Lower lobe of right lung (tissue), 2 donors: ENCODE measurements at regions not wholly inside any gene's neighbourhood (a gene's known extent, or its start where the extent isn't known, plus 50 kb on each side); places are given as distances from the start of the nearest gene placed in this dataset.

Experiments used
- ATAC-seq, 2 donors: fragments of 200-7000 bp; cut with Tn5 transposase; one replicate each; pipeline ENCODE4 v1.9.1; 2020 to 2022; ENCODE audit warnings: mild to moderate bottlenecking in 2 of 2, moderate library complexity in 2 of 2
- DNase-seq: peaks from one replicate; pipeline ENCODE4 v3.0.0-alpha.2; 2020
- H3K27ac ChIP-seq: fragments of 200-600 bp; one replicate; pipeline ENCODE4 v1.8.0; 2022
- H3K27me3 ChIP-seq: fragments of 200-600 bp; one replicate; pipeline ENCODE4 v1.8.0; 2022; ENCODE audit warnings: low read depth
- H3K36me3 ChIP-seq: fragments of 200-600 bp; one replicate; pipeline ENCODE4 v1.8.0; 2022; ENCODE audit warnings: mild to moderate bottlenecking
- H3K4me1 ChIP-seq: fragments of 200-600 bp; one replicate; pipeline ENCODE4 v1.8.0; 2022
- H3K4me3 ChIP-seq: fragments of 200-600 bp; one replicate; pipeline ENCODE4 v1.8.0; 2022; ENCODE audit warnings: mild to moderate bottlenecking
- H3K9me3 ChIP-seq: fragments of 200-600 bp; one replicate; pipeline ENCODE4 v1.8.0; 2022
- CTCF ChIP-seq: fragments of 200-600 bp; IDR thresholded peaks from one replicate; pipeline ENCODE4 v1.8.0; 2022; ENCODE audit warnings: antibody characterized with exemption, mild to moderate bottlenecking
- intact Hi-C: fragments of 100-400 bp; cut with DNase I; formaldehyde crosslinking; loops from one replicate; pipeline ENCODE4 v1.11.0; 2022
- donor health status: DM: no; HTN: yes; CAD: no; lungs with severe emphysema.

- DNase-seq = no peak
- no peaks in the 10 kb centered on the region for H3K36me3 ChIP-seq
- H3K4me3 ChIP-seq = no peak overlapping the region
- H3K27ac ChIP-seq = no peak overlapping the region
- H3K9me3 ChIP-seq = no peaks in the 10 kb centered on the region
- H3K4me1 ChIP-seq = peaks cover 12% of the 10 kb centered on the region
- H3K27me3 ChIP-seq = no peaks in the 10 kb centered on the region
- intact Hi-C loops = no loop called here
- TF ChIP-seq CTCF = no peak
- no peak for ATAC-seq
Observed at GRCh38 chr4:163603257-163603656, 108.8 kb downstream of the TMA16 start.

- peaks cover 12% of the 10 kb centered on the region for H3K4me1 ChIP-seq
- no peak for TF ChIP-seq CTCF
- intact Hi-C loops = no loop called here
- ATAC-seq = peak; percentile 74 to 78
- H3K4me3 ChIP-seq = no peak overlapping the region
- DNase-seq = no peak
- no peak overlapping the region for H3K27ac ChIP-seq
- no peaks in the 10 kb centered on the region for H3K9me3 ChIP-seq
- H3K36me3 ChIP-seq = no peaks in the 10 kb centered on the region
- no peaks in the 10 kb centered on the region for H3K27me3 ChIP-seq
Observed at GRCh38 chr4:163606896-163607691, 112.6 kb downstream of the TMA16 start.

GRCh38 chr4:163609019-163609418 is 114.5 kb downstream of the TMA16 start:
- H3K9me3 ChIP-seq = no peaks in the 10 kb centered on the region
- ATAC-seq (no peak), DNase-seq (no peak)
- H3K27ac ChIP-seq = no peak overlapping the region
- no peak for TF ChIP-seq CTCF
- no peaks in the 10 kb centered on the region for H3K27me3 ChIP-seq
- peak overlapping the region; percentile 9 for H3K4me3 ChIP-seq
- no peaks in the 10 kb centered on the region for H3K36me3 ChIP-seq
- peaks cover 3% of the 10 kb centered on the region for H3K4me1 ChIP-seq
- intact Hi-C loops = no loop called here

- Histone ChIP-seq H3K4me1 (peaks cover 3% of the 10 kb centered on the region), H3K27ac (peak overlapping the region; percentile 63), H3K4me3 (peak overlapping the region; percentile 34), H3K9me3 (no peaks in the 10 kb centered on the region), H3K27me3 (no peaks in the 10 kb centered on the region), H3K36me3 (no peaks in the 10 kb centered on the region)
- TF ChIP-seq CTCF = no peak
- DNase-seq (no peak), ATAC-seq (no peak)
- intact Hi-C loops = no loop called here
Observed at GRCh38 chr4:163610648-163611047, 116.2 kb downstream of the TMA16 start.

- TF ChIP-seq CTCF = no peak
- Histone ChIP-seq H3K4me1 (peaks cover 3% of the 10 kb centered on the region), H3K27ac (peak overlapping the region; percentile 63), H3K27me3 (no peaks in the 10 kb centered on the region), H3K4me3 (peak overlapping the region; percentile 34), H3K9me3 (no peaks in the 10 kb centered on the region), H3K36me3 (no peaks in the 10 kb centered on the region)
- ATAC-seq (peak in 1 of 2 donors; percentile 41), DNase-seq (no peak)
- intact Hi-C loops = no loop called here
Observed at GRCh38 chr4:163611182-163611581, 116.7 kb downstream of the TMA16 start.
